ENCODE measurements at regions not wholly inside any gene's neighbourhood (a gene's known extent, or its start where the extent isn't known, plus 50 kb on each side); places are given as distances from the start of the nearest gene placed in this dataset.

DNA sequence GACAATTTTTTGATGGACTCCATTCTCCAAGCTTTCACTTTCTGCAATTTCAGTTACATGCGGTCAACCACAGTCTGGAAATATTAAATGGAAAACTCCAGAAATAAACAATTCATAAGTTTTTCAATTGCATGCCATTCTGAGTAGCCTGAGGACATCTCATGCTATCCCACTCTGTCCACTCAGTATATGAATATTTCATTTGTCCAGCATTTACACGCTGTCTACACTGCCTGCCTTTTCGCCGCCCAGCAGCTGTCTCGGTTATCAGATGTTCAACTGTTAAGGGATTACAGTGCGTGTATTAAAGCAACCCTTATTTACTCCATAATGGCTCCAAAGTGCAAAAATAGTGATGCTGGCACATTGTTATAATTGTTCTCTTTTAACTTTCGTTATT lies 116.3 kb downstream of the ADSS2 start:
- Histone ChIP-seq H3K9me2 (replicated peaks; ENCODE audit: control insufficient read depth, low read length) (no peaks in the 10 kb centered on the region), H3K4me1 (ENCODE audit: control insufficient read depth, low read length) (no peaks in the 10 kb centered on the region), H3K27me3 (ENCODE audit: control insufficient read depth, low read length) (peaks cover 5% of the 10 kb centered on the region; the same call in 1 of the 2 replicates), H3K9me3 (ENCODE audit: control insufficient read depth, insufficient read depth, low read length) (no peaks in the 10 kb centered on the region), H3F3A (ENCODE audit: control insufficient read depth, insufficient read depth) (no peaks in the 10 kb centered on the region), H3K36me3 (ENCODE audit: control insufficient read depth, low read length) (no peaks in the 10 kb centered on the region), H3K4me3 (ENCODE audit: low read length) (no peak overlapping the region), H3K79me2 (ENCODE audit: control insufficient read depth, low read length) (no peaks in the 10 kb centered on the region), H3K27ac (ENCODE audit: low read depth, low read length) (no peak overlapping the region), H3K4me2 (ENCODE audit: low read length) (no peak overlapping the region), H4K20me1 (ENCODE audit: control insufficient read depth, insufficient read depth, low read depth, low read length) (no peaks in the 10 kb centered on the region)
- no peak for TF ChIP-seq EZH2phosphoT487 (IDR thresholded peaks at IDR 0.05; ENCODE audit: borderline replicate concordance, low read length)
- TF ChIP-seq, protein P1, sequence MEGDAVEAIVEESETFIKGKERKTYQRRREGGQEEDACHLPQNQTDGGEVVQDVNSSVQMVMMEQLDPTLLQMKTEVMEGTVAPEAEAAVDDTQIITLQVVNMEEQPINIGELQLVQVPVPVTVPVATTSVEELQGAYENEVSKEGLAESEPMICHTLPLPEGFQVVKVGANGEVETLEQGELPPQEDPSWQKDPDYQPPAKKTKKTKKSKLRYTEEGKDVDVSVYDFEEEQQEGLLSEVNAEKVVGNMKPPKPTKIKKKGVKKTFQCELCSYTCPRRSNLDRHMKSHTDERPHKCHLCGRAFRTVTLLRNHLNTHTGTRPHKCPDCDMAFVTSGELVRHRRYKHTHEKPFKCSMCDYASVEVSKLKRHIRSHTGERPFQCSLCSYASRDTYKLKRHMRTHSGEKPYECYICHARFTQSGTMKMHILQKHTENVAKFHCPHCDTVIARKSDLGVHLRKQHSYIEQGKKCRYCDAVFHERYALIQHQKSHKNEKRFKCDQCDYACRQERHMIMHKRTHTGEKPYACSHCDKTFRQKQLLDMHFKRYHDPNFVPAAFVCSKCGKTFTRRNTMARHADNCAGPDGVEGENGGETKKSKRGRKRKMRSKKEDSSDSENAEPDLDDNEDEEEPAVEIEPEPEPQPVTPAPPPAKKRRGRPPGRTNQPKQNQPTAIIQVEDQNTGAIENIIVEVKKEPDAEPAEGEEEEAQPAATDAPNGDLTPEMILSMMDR (IDR thresholded peaks at IDR 0.05; ENCODE audit: low read depth, low read length, poor library complexity, severe bottlenecking) = no peak

DNA sequence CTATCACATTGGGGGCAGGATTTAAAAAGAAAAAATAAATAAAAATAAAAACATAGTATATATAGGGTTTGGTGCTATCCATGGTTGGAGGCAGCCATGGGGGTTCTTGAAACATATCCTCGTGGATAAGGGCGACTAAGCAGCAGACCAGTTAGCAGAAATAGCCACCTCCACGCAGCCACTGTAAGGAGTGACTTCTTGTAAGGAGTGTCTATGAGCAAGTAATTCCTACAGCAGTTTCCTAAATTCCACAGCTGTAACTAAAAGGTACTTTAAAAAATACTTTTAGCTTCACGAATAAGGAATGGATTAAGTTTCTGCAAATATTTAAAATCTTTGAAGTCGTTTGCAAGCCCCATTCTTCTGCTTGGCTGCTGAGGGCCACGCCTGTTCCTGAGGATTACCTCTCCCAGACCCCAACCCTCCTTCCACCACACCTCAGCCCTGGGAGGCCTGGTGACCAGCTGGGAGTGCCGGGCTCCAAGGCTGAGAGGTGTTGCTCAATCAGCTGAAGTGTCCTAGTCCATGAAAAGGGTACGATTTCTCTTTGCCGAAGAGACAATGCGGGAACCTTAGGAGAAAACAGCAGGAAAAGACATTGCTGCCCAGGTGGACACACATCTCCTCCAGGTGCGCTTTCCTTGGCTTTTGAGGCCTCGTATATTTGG lies 115.3 kb downstream of the ADSS2 start:
- Histone ChIP-seq H3K27ac (ENCODE audit: low read depth, low read length) (no peak overlapping the region), H3K9me2 (replicated peaks; ENCODE audit: control insufficient read depth, low read length) (no peaks in the 10 kb centered on the region), H4K20me1 (ENCODE audit: control insufficient read depth, insufficient read depth, low read depth, low read length) (no peaks in the 10 kb centered on the region), H3K9me3 (ENCODE audit: control insufficient read depth, insufficient read depth, low read length) (no peaks in the 10 kb centered on the region), H3K27me3 (ENCODE audit: control insufficient read depth, low read length) (peaks cover 5% of the 10 kb centered on the region; the same call in 1 of the 2 replicates), H3K4me3 (ENCODE audit: low read length) (no peak overlapping the region), H3K79me2 (ENCODE audit: control insufficient read depth, low read length) (no peaks in the 10 kb centered on the region), H3F3A (ENCODE audit: control insufficient read depth, insufficient read depth) (no peaks in the 10 kb centered on the region), H3K4me1 (ENCODE audit: control insufficient read depth, low read length) (no peaks in the 10 kb centered on the region), H3K36me3 (ENCODE audit: control insufficient read depth, low read length) (no peaks in the 10 kb centered on the region), H3K4me2 (ENCODE audit: low read length) (no peak overlapping the region)
- TF ChIP-seq EZH2phosphoT487 (IDR thresholded peaks at IDR 0.05; ENCODE audit: borderline replicate concordance, low read length) = no peak
- TF ChIP-seq, protein P1 (IDR thresholded peaks at IDR 0.05; ENCODE audit: low read depth, low read length, poor library complexity, severe bottlenecking) = no peak

DNA sequence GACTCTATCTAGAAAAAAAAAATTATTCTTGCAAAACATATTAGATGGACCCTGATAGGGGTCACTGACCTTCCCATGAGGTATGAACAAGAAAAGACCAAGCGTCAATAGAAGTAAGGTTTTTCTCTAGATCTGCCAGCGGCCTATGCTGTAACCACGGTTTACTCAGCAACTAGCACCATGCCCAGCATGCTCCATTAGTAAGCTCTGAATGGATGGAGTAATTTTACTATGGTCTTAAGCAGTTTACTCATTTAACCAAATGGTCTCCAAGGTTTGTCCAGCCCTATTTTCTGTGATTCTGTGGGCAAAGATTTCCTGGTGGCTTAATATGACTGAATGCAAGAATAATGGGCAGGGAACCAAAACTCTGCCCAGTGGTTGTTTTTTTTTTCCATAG lies 113.9 kb downstream of the ADSS2 start:
- no peaks in the 10 kb centered on the region for H3K9me3 ChIP-seq (ENCODE audit: control insufficient read depth, insufficient read depth, low read length)
- H3K9me2 ChIP-seq (replicated peaks; ENCODE audit: control insufficient read depth, low read length) = no peaks in the 10 kb centered on the region
- no peaks in the 10 kb centered on the region for H4K20me1 ChIP-seq (ENCODE audit: control insufficient read depth, insufficient read depth, low read depth, low read length)
- H3K4me2 ChIP-seq (ENCODE audit: low read length) = no peak overlapping the region
- H3K27me3 ChIP-seq (ENCODE audit: control insufficient read depth, low read length) = peaks cover 5% of the 10 kb centered on the region; the same call in 1 of the 2 replicates
- no peaks in the 10 kb centered on the region for H3F3A ChIP-seq (ENCODE audit: control insufficient read depth, insufficient read depth)
- no peaks in the 10 kb centered on the region for H3K4me1 ChIP-seq (ENCODE audit: control insufficient read depth, low read length)
- H3K4me3 ChIP-seq (ENCODE audit: low read length) = no peak overlapping the region
- H3K27ac ChIP-seq (ENCODE audit: low read depth, low read length) = no peak overlapping the region
- TF ChIP-seq EZH2phosphoT487 (IDR thresholded peaks at IDR 0.05; ENCODE audit: borderline replicate concordance, low read length) = no peak
- TF ChIP-seq, protein P1 (IDR thresholded peaks at IDR 0.05; ENCODE audit: low read depth, low read length, poor library complexity, severe bottlenecking) = no peak
- H3K79me2 ChIP-seq (ENCODE audit: control insufficient read depth, low read length) = no peaks in the 10 kb centered on the region
- no peaks in the 10 kb centered on the region for H3K36me3 ChIP-seq (ENCODE audit: control insufficient read depth, low read length)
